ENCODE measurements at regions not wholly inside any gene's neighbourhood (a gene's known extent, or its start where the extent isn't known, plus 50 kb on each side); places are given as distances from the start of the nearest gene placed in this dataset.
A peak's percentile ranks its signal among the peaks of the same experiment; 100 is the strongest.
"Not testable (repeated sequence)": the region's sequence is repeated elsewhere in the genome, so short reads cannot be mapped to it uniquely, and the experiment has no call there.

DNA sequence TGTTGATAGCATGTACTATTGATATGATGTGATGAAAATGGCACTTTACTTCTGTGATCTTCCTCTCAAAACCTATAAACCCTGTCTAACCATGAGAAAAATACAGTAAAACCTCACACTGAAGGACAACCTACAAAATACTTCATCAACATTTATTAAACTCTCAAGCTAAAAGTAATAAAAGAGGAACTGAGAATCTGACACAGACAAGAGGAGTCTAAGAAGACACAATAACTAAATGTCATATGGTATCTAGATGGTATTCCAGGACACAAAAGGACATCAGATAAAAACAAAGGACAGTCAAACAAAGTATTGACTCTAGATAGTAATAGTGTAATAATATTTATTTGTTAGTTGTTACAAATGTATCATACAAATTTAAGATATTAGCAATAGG is 655.3 kb downstream of the SH3BGRL start:
- DNase-seq (ENCODE audit: low spot score) (no peak), ATAC-seq (no peak)

DNA sequence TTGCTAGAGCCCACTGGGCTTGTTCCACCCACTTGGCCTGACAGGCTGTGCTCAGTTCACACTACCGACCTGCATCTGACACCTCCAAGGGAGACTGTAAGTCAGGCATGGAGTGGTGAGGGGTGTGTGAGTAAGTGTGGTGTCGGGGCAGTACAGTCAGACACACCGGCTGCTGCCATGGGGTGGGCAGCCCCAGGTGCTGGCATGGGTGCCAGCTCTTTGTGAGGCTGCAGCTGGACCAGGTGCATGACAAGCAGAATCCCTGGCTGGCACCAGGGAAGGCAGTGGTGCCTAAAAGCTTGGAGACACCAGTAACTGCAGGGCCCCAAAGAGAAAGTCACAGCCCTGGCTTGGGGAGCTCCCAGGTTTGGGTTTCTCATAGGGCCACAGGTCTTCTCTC is 665.0 kb downstream of the SH3BGRL start:
- ATAC-seq, result no peak
- no peak for DNase-seq (ENCODE audit: low spot score)

DNA sequence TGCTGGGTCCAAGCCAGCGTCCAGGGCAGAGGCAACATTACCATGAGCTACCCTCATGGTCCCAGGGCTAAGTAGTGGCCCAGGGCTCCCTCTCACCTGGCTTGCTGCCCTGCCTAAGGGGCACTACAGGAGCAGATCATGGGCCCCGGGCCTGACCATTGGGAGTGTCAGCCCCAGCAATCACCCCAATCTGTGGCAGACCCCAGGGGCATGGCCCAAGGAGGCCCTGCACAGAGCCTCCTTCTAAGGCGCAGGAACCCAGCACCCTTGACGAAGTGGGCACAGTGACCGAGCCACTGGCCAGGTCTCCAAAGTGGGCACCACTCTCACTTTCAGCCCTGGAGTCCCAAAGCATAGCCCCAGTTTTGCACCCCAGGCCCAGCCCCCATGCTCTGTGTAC is 667.1 kb downstream of the SH3BGRL start:
- ATAC-seq, result no peak

DNA sequence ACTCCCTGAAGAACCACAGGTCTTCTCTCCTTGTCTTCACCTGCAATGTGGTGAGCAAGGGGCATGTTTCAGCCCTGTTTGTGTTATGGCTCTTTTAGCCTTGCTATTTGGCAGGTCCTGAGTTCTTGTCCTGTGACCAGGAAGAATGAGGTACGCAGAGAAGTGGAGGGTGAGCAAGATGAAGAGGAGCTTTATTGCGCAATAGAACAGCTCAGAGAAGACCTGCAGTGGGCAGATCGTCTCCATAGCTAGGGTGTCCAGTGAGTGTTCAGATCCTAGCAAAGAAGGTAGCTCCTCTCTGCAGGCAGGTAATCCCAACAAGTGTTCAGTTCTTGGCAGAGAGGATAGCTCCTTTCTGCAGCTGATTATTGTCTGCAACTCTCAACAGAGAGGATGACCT is 672.9 kb downstream of the SH3BGRL start:
- DNase-seq (ENCODE audit: low spot score) (no peak), ATAC-seq (no peak)

More for the DNA sequence above, 667.1 kb downstream of the SH3BGRL start:
- DNase-seq (ENCODE audit: low spot score), result no peak

DNA sequence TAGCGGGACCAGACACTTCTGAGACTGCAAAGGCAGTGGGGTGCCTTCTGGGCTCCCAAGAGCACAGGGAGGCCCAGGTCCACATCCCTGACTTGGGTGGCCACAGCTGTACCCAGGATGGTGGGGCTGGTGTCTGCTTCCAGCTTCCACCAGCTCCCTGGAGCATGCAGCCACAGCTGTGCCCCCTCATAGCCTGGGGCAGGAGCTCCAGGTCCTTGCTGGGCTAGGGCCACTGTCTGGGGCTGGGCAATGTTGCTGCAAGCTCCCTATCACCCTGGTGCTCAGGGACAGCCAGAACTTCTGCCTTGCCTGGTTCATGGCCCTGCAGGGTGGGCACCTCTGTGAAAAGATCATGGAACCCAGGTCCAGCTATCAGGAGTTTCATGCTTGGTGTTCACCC is 673.9 kb downstream of the SH3BGRL start:
- DNase-seq (ENCODE audit: low spot score), result no peak
- no peak for ATAC-seq

DNA sequence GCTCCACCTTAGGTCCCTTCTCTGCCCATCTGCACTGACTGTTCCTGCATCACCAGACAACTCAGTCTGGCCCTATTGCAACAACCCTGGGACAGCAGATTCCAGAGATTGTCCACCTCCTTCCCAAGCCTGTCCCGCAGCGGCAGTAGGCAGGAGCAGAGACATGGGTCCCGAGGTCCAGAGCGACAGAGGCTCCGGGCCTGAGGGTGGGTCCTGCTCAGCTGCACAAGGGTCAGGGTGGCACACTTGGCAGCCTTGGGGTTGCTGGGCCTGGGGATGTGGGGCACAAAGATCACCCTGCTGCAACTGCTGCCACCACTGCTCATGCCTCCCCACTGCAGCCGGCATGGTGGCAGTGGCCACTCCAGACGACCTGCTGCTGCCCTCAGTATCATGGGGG is 674.5 kb downstream of the SH3BGRL start:
- DNase-seq (ENCODE audit: low spot score) (no peak), ATAC-seq (no peak)

DNA sequence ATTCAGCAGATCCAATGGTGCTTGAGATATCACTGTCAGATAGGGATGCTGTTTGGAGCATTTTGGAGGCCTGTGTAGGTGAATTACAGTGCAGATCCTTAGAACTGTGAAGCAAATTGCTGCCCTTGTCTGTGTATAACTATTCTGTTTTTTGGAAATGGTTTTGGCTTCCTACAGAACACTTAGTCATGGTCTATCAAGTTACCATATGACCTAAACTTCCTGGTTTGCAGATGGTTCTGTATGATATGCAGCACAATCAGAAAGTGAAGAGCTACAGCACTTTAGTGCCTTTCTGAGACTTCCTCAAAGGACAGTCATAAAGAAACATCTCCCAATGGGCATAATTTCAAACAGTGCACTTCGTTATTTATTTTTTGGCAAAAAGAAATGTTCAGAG is 688.6 kb downstream of the SH3BGRL start:
- ATAC-seq, result no peak
- DNase-seq (ENCODE audit: low spot score), result no peak

DNA sequence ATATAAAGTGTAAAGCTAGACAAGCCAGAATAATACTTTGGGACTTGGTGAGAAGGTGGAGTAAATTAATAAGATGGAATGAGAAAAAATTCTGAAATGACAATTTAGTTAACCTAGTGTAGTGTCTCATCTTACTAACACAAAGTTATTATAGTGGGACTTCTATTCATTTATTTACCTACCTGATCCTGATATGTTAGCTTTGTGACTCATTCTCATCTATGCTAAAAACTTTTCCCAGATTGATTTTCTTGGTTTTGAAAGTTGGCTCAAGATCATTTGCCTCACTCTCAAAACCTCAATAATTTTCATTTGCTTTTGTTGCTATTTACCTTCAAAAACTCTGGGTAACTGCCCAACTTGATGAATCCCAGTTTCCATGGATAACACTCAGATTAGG is 698.6 kb downstream of the SH3BGRL start:
- no peak for ATAC-seq
- DNase-seq (ENCODE audit: low spot score), result no peak

DNA sequence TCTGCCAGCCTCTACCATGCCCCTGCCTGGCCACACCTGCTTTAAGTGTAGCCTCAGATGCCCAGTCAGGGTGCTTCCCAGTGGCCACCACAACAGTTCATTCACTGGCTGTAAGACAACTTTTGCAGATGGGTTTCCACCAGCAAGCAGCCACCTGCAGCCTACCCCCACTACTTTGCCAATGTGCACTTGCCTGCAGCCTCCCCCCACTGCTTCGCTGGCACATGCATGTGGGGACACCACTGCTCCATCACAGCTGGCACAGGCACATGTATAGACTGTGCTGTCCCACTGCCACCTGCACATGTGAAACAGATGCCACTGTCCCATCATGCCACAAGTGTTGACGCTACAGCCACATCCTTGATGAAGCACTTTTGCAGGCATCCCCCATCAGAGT is 723.9 kb downstream of the SH3BGRL start:
- DNase-seq (ENCODE audit: low spot score) (no peak), ATAC-seq (no peak)

DNA sequence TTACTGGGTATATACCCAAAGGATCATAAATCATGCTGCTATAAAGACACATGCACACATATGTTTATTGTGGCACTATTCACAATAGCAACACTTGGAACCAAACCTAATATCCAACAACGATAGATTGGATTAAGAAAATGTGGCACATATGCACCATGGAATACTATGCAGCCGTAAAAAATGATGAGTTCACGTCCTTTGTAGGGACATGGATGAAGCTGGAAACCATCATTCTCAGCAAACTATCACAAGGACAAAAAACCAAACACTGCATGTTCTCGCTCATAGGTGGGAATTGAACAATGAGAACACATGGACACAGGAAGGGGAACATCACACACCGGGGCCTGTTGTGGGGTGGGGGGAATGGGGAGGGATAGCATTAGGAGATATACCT is 744.0 kb downstream of the SH3BGRL start:
- DNase-seq (ENCODE audit: low spot score); ATAC-seq: not testable (repeated sequence)

DNA sequence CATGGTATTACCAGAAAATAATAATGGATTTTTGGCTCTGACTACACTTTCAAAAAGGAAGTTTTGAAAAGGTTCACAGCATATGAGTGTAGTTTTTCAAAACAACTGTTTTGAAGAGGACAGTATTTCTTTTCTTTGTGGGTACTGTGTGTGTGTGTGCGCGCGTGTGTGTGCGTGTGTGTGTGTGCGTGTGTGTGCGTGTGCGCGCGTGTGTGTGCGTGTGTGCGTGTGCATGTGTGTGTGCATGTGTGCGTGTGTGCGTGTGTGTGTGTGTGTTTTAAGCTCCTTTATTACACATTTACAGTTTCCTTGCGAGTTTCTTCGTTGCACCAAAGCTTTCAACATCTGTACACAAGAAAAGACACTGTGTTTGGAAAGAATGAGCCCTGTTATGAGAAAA is 755.4 kb downstream of the SH3BGRL start:
- no peak for DNase-seq (ENCODE audit: low spot score)
- no peak for ATAC-seq

DNA sequence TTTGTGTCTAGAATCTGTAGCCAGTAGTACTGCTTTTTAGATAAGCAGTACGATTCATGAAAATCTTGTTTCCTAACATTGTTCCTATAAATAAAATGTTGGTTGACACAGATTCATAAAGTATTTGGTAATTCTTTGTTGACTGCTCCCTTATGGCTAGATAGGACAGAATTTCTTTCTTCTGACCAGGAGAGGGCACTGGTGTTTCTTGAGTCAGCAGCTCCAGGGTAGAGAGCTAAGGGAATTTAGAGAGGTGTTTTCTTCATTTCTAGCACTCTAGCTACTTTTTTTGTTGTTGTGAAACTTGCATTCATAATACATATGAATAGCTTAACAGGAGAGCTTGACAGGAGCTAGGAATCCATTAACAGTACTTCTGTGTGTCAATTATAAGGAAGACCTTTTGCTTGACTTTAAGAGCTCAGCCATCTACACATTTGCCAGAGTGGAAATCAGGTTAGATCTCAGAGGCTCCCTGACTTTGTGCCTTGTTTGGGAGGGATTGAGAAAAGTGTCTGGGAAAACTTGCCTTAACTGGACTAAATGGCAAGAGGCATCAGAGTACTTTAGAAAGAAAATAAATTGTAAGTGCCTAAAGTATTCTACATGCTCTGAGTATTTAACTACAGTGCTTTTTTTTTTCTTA is 756.1 kb downstream of the SH3BGRL start:
- peak; percentile 94 for ATAC-seq
- DNase-seq (ENCODE audit: low spot score), result no peak

DNA sequence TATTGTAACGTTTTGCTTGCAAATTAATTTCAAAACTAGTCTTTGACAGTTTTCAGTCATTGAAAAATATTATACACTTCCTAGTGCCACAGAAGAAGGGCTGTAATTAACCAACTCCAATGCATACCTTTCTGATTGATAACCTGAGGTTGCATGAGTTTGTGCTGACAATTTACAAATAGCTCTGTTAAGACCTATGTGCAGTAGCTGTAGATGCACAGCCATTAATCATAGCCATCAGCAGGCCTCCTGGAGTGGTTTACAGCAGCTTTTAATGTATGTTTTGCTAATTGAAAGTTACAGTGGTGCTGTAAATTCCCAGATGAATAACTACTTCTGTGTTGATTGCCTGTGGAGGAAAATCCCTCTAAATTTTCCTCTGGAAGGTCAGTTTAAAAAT is 758.1 kb downstream of the SH3BGRL start:
- no peak for ATAC-seq
- no peak for DNase-seq (ENCODE audit: low spot score)

DNA sequence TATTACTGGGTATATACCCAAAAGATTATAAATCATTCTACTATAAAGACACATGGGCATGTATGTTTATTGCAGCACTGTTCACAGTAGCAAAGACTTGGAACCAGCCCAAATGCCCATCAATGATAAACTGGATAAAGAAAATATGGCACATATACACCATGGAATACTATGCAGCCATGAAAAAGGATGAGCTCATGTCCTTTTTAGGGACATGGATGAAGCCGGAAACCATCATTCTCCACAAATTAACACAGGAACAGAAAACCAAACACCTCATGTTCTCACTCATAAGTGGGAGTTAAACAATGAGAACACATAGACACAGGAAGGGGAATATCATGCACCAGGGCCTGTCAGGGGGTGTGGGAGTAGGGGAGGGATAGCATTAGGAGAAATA is 772.5 kb downstream of the SH3BGRL start:
- not testable (repeated sequence) for ATAC-seq; DNase-seq (ENCODE audit: low spot score)

DNA sequence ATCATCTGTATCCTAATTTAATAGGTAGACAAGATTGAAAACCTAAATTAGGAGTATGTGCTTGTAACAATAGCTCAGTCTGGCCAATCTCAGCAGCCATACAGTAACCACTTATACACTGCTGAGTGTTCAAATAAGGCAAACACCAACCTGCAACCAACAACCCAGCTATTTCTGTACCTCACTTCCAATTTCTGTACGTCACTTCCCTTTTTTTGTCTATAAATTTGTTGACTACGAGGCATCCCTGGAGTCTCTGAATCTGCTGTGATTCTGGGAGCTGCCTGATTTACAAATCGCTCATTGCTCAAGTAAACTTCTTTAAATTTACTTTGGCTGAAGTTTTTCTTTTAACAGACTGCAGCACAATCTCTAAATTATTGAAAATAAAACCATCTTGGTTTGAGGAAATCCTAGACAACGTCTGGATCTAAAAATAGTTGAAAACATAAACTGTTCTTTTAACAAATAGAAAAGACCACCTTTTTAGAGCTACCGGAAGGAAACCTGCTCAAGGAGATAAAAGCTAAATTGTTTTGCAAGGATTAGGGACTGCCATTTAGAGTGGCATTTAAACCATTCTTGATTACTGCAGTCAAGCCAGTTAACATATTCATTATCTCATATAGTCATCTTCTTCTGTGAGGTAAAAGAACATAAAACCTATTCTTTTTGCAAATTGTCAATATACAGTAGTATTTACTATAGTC is 778.1 kb downstream of the SH3BGRL start:
- DNase-seq (ENCODE audit: low spot score) (no peak), ATAC-seq (no peak)

DNA sequence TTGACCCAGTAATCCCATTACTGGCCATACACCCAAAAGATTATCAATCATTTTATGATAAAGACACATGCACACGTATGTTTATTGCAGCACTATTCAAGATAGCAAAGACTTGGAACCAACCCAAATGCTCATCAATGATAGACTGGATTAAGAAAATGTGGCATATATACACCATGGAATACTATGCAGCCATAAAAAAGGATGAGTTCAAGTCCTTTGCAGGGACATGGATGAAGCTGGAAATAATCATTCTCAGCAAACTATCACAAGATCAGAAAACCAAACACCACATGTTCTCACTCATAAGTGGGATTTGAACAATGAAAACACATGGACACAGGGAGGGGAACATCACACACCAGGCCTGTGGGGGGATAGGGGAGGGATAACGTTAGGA is 785.3 kb downstream of the SH3BGRL start:
- ATAC-seq; DNase-seq (ENCODE audit: low spot score): not testable (repeated sequence)

DNA sequence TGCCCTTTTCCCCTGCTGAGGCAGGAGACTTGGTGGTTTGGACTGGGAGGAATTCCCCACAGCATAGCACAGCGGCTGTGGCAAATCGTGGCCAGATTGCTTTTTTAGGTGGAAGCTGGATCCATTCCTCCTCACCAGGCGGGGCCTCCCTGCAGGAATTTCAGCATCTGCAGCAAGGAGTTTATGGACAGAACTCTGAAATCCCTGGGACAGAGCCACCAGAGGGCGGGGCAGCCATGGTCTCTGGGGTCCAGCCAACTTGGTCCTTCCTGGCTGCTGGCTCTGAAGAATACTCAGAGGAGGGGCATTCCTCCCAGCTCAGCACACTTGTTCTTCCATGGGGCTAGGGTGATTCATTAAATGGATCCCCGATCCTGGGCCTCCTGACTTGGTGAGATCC is 794.3 kb downstream of the SH3BGRL start:
- ATAC-seq (no peak), DNase-seq (ENCODE audit: low spot score) (no peak)

DNA sequence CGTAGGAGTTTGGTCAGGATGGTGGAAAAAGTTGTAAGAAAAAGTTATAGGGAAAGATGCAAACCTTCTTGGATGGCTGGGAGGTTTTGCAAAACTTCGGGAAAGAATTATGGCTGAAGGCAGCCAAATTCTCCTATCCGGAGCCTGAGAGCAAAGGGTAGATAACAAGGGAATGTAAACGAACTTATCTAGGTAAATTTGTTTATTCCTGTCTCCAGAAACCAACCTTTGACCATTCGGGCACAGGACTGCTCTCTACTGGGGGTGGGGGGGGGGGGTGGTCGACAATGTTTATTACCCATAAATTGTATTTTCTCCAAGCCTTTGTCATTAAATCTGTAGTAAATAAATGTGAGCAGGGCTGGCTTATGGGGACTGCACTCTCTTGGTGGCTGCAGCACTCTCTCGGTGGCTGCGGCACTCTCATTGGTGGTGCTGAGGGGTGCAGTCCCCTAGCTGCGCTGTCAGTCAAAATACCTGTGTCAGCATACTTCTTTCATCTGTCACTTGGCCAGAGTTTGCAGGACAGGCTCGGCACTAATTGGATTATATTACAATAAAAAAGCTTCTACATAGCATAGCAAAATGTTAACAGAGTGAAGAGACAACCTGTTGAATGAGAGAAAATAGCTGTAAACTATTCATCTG is 827.8 kb downstream of the SH3BGRL start:
- DNase-seq (ENCODE audit: low spot score) (no peak), ATAC-seq (peak; percentile 70)

DNA sequence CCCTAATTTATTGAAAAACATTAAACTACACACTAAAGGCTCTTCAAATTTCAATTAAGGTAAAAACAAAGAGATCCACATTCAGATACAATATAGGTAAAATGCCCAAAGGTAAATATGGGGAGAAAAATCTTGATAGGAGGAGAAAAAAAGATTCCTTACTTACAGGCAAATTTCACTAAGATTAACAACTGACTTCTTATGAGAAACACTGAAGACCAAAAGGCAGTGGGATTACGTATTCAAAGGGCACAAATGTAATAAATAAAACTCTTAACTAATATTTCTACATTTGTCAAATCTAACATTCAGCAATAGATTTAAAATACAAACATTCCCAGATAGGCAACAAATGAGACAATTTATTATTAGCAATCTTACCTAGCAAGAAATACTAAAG is 829.3 kb downstream of the SH3BGRL start:
- no peak for DNase-seq (ENCODE audit: low spot score)
- ATAC-seq, result no peak

DNA sequence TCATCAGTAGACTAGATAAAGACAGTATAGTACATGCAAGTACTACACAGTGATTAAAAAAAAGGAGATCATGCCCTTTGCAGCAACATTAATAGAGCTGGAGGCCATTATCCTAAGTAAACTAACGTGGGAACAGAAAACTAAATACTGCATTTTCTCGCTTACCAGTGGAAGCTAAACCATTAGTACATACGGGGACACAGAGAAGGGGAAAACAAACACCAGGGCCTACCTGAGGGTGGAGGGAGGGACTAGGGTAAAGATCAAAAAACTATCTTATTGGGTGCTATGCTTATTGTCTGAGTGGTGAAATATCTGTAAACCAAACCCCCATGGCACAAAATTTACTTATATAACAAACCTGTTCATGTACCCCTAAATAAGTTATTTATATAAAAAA is 836.9 kb downstream of the SH3BGRL start:
- DNase-seq (ENCODE audit: low spot score) (no peak), ATAC-seq (peak; percentile 72)

DNA sequence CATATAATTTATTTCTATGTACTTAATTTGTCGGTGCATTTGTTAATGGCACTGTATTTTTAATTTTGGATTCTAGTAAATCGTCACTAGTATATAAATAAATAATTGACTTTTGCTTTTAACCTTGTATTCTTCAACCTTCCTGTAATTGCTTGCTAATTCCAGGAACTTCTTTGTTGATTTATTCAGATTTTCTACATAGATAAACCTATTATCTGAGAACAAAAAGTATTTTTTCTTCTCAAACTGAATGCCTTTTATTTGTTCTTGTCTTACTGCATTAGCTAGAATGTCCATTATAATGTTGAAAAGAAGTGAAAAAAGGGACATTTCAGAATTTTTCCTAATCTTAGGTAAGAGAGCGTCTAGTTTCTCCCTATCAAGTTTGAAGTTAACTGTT is 839.1 kb downstream of the SH3BGRL start:
- ATAC-seq, result no peak
- DNase-seq (ENCODE audit: low spot score), result no peak

DNA sequence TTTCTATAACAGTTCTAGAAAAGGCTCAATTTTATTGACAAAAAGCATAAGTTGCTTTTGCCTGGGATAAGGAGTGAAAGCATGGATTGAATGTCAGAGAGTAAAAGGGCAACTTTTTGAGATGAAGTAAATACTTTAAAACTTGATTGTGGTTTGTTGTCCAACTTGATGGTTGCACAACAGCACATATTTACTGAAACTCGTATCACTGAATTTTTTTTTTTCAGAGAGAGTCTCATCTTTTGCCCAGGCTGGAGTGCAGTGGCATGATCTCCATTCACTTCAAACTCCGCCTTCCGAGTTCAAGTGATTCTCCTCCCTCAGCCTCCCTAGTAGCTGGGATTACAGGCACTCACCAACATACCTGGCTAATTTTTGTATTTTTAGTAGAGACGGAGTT is 856.8 kb downstream of the SH3BGRL start:
- peak; percentile 60 for ATAC-seq
- no peak for DNase-seq (ENCODE audit: low spot score)

All from left lobe of liver (tissue), 2 donors.